ENCODE measurements at regions not wholly inside any gene's neighbourhood (a gene's known extent, or its start where the extent isn't known, plus 50 kb on each side); places are given as distances from the start of the nearest gene placed in this dataset.

- TF ChIP-seq ZNF462 (CRISPR knock-in tag; IDR thresholded peaks at IDR 0.05) (no peak), JUNB (IDR thresholded peaks at IDR 0.05; ENCODE audit: unreplicated experiment) (no peak), POLR2AphosphoS5 (IDR thresholded peaks at IDR 0.05; ENCODE audit: low read depth) (no peak), ZNF331 (CRISPR knock-in tag; IDR thresholded peaks at IDR 0.05; ENCODE audit: low read depth) (no peak), STAT1 (IDR thresholded peaks at IDR 0.05; ENCODE audit: unreplicated experiment) (no peak), EZH2phosphoT487 (IDR thresholded peaks at IDR 0.05; ENCODE audit: unreplicated experiment) (no peak), EZH2 (IDR thresholded peaks at IDR 0.05; ENCODE audit: low read depth, unreplicated experiment) (no peak), ETS1 (IDR thresholded peaks at IDR 0.05) (no peak)
Measured at GRCh38 chr4:58048491-58048890, 938.3 kb upstream of the IGFBP7 start (continued).

- no peak overlapping the region for H3K4me3 ChIP-seq
- Mint-ChIP-seq H3K27me3 (ENCODE audit: insufficient read depth, low read depth, poor library complexity) (no peaks in the 10 kb centered on the region), H3K27ac (no peak overlapping the region), H3K4me3 (no peak overlapping the region), H3K4me1 (no peaks in the 10 kb centered on the region), H3K36me3 (ENCODE audit: low read depth) (peaks cover 22% of the 10 kb centered on the region), H3K9me3 (peaks cover 29% of the 10 kb centered on the region)
- DNase-seq (ENCODE audit: low spot score) (no peak), ATAC-seq (no peak)
- H3K4me2 ChIP-seq = no peak overlapping the region
- H3K4me1 ChIP-seq (ENCODE audit: insufficient read depth) = no peaks in the 10 kb centered on the region
- H3K36me3 ChIP-seq (ENCODE audit: insufficient read depth) = peaks cover 7% of the 10 kb centered on the region; the same call in 1 of the 2 replicates
- H3K9me2 ChIP-seq (ENCODE audit: insufficient read depth) = peaks cover 2% of the 10 kb centered on the region; the same call in 1 of the 2 replicates
- H3F3A ChIP-seq (replicated peaks; ENCODE audit: low read depth) = no peaks in the 10 kb centered on the region
- no peaks in the 10 kb centered on the region for H3K27me3 ChIP-seq (ENCODE audit: insufficient read depth)
- H2AFZ ChIP-seq = no peak overlapping the region
- H3K79me2 ChIP-seq (replicated peaks; ENCODE audit: insufficient read depth) = no peaks in the 10 kb centered on the region
- no peak overlapping the region for H3K27ac ChIP-seq (ENCODE audit: low read depth)
- no peaks in the 10 kb centered on the region for H4K20me1 ChIP-seq (replicated peaks; ENCODE audit: insufficient read depth)
- TF ChIP-seq EZH2phosphoT487 (IDR thresholded peaks at IDR 0.05; ENCODE audit: unreplicated experiment) (no peak), NANOG (IDR thresholded peaks at IDR 0.05; ENCODE audit: borderline replicate concordance) (no peak), ZNF331 (CRISPR knock-in tag; IDR thresholded peaks at IDR 0.05; ENCODE audit: low read depth) (no peak), REST (IDR thresholded peaks at IDR 0.05; ENCODE audit: unreplicated experiment) (no peak), EZH2 (IDR thresholded peaks at IDR 0.05; ENCODE audit: low read depth, unreplicated experiment) (no peak), POLR2AphosphoS5 (IDR thresholded peaks at IDR 0.05; ENCODE audit: low read depth) (no peak), CTCF (conservative IDR thresholded peaks at IDR 0.05; ENCODE audit: low read depth in 2 of 2) (no peak), JUNB (IDR thresholded peaks at IDR 0.05; ENCODE audit: unreplicated experiment) (no peak), STAT1 (IDR thresholded peaks at IDR 0.05; ENCODE audit: unreplicated experiment) (no peak), ZNF114 (CRISPR knock-in tag; IDR thresholded peaks at IDR 0.05) (no peak)
Measured at GRCh38 chr4:58042176-58042575, 932.0 kb upstream of the IGFBP7 start.

Data from GM23338 (cell line).